Mucosa of gallbladder (tissue), 1 donor: ENCODE measurements at regions not wholly inside any gene's neighbourhood (a gene's known extent, or its start where the extent isn't known, plus 50 kb on each side); places are given as distances from the start of the nearest gene placed in this dataset.
"Not testable (repeated sequence)": the region's sequence is repeated elsewhere in the genome, so short reads cannot be mapped to it uniquely, and the experiment has no call there.

Experiments used
- DNase-seq: peaks from one replicate; pipeline ENCODE4 v3.0.0-alpha.2; 2020; ENCODE audit warnings: low spot score
- donor health status: DM: no; HTN: no; CAD: no.

DNA sequence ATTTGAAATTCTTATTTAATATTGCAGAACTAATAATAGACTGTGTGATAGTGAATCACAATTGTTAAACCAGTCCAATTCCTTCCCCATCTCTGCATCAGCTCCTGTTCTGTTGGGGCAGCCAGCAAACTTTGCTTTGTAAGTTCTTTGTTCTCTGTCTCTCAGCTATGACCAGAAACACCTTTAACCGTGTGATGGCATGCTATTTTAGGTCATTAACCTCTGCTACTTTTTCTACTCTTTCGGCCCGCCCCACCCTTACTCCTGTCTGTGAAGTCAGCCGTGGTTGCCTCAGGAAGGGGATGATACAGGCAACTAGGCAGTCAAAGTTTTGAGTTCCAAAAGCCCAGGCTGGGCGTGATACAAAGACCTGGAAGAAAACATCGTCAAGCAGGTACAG is 51.3 kb upstream of the EGFL6 start:
- DNase-seq: no peak

DNA sequence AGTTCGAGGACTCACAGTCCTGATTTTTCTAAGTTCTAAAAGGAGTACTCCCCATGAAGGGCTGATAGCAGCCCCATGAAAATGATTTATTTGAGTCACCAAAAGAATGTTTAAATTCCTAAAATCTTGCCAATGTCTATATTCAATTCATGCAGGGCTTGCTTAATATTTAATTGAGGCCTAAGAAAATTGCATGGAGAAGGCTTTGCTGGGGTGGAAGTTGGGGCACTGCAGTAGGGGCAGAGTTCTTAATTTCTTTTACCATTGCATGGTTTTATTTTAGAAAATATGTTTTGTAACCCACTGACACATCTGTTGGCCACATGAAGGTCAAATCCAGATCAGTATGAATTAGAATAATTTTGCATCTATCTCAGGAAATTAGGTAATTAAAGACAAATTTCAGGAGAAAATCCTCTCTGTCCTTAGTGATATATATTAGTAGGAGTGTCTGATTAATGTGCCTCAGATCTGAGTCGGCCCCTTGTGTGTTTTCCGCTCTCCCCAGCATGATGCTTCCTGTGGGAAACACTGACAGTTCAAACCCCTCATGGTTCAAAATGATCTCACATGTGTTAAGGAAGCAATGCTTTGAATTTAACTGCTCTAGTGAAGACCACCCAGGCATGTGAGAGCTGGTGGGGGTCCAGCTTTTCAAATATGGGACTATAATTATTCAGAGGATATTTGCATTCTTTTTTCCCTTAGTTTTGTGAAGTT is 54.0 kb upstream of the EGFL6 start:
- no peak for DNase-seq

DNA sequence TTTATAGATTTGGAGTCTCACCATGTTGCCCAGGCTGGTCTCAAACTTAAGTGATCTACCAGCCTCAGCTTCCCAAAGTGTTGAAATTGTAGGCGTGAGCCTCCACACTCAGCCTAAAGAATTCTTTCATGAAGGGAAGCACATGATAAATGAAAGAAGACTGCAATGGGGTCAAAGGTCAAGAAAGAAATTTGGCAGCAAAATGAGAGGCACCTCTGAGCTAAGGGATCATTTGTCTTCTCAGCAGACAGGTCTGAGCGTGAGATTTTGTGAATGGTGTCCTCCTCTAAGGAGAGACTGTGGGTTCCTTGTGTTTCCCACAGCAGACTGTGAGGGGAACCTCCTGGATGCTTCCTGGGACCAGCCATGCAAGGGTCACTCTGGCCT is 57.5 kb upstream of the EGFL6 start:
- DNase-seq: no peak

DNA sequence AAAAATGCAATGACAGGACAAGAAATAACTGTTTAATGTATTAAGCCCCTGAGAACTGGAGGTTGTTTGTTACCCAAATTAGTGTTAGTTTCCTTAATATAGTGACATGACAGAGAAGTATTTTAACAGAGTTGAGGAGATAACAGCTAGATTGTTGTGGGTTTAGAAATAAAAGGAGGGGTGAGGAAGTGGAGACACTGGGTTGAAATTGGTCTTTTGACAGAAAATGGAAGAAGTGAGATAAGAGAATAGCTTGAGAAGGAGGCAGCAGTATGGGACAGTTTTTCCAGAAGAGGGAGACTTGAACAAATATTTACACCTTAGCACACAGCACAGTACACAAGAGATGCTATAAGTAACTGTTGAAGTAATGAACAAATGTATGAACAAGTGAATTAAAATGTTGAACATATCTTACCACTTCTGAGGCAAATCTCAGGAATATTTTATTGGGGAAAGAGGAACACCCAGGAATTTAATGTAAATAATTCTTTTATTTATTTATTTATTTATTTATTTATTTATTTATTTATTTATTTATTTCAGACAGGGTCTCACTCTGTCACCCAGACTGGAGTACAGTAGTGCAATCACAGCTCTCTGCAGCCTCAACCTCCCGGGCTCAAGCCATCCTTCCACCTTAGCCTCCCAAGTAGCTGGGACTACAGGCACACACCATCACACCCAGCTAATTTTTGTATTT is 58.0 kb upstream of the EGFL6 start:
- DNase-seq: no peak

DNA sequence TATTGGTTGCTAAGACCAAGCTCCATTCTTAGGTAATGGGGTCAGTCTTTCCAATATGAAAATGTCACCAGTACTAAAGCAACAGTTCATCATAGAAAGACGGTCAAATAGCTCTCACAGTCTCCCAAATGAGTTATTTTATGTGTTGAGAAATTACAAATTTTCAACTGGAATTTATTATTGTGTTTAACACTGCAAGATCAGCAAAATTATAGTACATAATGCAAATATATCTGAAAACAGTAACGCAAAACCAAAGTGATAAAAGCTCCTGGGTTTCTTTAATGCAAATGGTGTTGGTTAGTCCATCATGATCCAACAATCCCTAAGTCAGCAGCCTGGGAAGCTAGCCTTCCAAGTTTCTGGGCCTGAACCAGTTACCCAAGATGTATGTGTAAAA is 61.5 kb upstream of the EGFL6 start:
- no peak for DNase-seq

GRCh38 chrX:13506574-13506973 is 62.8 kb upstream of the EGFL6 start:
- peak; percentile 24 for DNase-seq

GRCh38 chrX:13502590-13502989 is 66.8 kb upstream of the EGFL6 start:
- DNase-seq: no peak

DNA sequence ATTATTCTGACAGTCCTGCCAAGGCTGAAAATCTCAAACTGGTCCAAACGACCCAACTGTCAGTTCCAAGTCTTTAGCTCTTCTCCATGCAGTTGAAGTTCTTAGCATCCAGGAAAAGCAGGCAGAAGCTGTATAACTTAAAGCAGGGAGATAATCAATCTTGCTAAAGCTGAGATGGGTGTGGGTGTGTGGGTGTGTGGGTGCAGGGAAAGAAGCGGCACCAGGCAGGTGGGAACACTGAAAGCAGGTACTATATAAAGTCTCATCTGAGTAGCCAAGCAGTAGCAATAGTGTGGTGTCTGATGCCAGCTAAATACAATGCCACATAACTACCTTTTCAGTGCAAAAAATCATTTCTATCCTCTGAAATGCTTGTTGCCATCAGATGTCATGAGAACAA is 69.7 kb upstream of the EGFL6 start:
- DNase-seq: no peak

- DNase-seq: no peak
Observed at GRCh38 chrX:13498238-13498637, 71.2 kb upstream of the EGFL6 start.

DNA sequence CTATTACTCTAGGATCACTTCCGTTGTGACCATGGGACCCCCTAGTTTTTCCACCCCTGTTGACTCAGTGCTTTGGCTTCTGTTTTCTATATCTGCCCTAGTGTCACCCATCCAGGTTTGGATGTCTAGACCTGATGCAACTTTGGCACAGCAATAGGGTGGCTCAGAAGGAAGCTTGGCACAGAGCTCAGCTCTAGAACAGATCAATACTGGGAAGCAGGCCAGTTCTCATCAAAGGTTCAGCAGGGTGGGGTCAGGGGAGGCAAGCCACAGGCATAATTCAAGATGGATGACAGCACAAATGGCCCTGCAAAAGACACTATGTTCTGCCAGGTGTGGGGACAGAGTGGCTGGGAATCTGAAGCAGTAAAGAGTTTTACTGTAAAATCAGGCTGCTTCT is 74.2 kb upstream of the EGFL6 start:
- DNase-seq: peak; percentile 56

DNA sequence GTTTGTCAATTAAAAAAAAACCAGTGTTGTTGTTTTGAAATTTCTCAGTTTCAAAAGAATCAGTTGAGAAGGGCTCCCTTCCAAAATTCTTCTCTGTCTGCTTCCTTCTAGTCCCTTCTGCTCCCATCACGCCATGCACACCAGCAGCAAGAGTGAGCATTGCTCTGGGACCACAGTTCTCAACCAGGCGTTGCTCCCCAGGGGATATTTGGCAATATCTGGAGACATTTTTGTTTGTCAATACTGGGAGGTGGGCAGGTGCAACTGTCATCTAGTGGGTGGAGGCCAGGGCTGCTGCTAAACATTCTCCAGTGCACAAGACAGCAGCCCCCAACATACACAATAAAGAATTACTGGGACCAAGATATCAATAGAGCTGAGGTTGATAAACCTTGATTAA is 74.8 kb upstream of the EGFL6 start:
- DNase-seq: no peak

DNA sequence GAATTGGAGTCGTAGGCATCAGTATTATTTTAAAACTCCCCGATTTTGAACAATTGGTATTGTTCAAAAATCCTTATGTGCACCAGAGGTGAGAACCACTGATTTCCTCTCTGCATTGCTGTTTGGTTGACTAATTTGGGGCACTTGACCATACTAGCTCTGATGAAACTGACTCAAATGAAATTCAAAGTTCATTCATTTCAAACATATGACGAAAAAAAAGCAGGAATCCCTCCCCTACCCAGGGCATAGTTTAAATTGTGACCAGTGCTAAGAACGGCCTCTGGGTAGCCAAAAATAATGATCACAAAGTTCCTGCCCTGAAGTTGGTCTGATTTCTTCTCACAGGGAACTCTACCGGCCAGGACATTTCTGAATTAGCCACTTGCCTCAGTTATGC is 75.7 kb upstream of the EGFL6 start:
- no peak for DNase-seq

DNA sequence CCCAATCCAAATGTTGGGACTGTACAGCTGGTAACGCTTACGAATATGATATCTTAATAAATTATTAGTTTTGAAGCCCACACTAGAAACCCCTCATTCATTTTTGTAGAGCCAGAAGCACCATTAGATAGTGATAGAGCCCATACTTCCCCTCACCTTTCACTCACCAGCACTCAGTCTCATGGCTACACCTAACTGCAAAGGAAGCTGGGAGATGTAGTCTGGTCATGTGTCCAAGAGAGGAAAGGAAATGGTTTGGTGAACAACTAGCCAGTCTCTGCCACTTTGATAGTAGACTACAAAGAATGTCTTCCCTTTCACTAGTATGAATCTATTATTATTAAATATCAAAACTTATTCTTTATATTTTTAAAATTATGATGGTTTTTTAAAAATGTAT is 77.1 kb upstream of the EGFL6 start:
- DNase-seq: no peak

DNA sequence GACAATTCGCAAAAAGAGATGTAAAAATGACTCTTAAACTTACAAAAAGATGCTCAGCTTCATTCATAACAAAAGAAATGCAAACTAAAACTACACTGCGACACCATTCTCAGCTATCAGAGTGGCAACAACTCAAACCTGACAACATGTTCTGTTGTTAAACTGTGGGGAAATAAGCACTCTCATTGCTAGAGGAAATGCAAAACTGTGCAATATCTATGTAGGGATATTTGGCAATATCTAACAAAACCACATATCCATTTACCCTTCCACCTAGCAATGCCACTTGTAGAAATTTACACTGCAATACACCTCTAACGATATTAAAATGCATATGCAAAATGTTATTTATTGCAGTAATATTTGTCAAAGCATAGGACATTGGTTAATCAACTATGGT is 78.3 kb upstream of the EGFL6 start:
- no peak for DNase-seq

DNA sequence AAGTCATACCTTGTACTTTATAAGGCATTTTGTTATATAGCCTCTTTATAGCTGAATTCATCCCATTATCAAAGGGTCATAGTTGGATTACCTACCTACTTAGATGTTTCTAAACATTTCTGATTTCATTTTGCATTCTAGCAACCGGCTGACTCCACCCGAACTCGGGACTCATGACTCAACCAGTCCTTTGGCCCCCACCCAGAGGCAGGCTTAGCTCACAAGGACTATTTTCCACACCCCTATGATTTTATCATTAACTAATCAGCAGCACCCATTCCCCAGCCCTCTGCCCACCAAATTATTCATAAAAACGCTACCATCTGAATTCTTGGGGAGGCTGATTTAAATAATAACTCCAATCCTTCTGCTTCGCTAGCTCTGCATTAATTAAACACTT is 79.9 kb upstream of the EGFL6 start:
- peak; percentile 57 for DNase-seq

- peak; percentile 56 for DNase-seq
Observed at GRCh38 chrX:13487731-13488505, 81.5 kb upstream of the EGFL6 start.

DNA sequence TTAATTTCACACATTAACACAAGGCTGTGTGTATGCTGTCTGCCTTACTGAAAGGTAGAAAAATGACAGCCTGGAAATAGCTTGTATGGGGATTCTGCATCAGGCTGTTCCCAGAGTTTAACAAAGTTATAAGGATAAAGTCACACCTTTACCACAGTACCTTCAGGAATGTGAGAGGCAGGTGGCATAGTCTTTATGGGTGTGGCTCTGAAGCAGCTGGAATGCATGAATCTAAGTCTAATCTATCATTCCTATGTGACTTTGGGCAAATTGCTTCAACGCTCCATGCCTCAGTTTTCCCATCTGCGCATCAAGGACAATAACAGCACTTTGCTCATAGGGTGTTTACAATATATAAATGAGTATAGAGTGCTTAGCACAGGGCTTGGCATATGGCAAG is 84.2 kb upstream of the EGFL6 start:
- no peak for DNase-seq

- DNase-seq: no peak
Observed at GRCh38 chrX:13483773-13484172, 85.6 kb upstream of the EGFL6 start.

GRCh38 chrX:13482746-13483541 is 86.5 kb upstream of the EGFL6 start:
- no peak for DNase-seq

DNA sequence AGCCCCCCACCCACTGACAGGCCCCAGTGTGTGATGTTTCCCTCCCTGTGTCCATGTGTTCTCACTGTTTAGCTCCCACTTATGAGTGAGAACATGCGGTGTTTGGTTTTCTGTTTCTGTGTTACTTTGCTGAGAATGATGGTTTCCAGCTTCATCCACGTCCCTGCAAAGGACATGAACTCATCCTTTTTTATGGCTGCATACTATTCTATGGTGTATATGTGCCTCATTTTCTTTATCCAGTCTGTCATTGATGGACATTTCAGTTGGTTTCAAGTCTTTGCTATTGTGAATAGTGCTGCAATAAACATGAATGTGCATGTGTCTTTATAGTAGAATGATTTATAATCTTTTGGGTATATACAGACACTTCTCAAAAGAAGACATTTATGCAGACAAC is 88.6 kb upstream of the EGFL6 start:
- DNase-seq: not testable (repeated sequence)

DNA sequence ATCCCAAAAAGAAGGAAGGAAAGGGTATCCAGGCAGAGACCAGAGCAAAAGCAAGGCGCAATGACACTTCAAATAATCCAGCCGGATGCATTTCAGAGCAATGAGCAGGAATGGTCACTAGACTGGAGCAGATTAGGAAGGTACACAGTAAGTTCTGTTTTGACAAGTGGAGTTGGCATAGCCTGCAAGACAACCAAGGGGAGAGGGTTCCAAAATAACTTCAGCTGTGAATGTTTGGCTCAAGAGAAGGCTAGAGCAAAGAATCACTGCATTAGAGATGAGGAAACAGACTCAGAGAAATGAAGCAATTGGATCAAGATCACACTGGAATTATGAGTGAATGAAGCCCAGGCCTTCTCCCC is 90.0 kb upstream of the EGFL6 start:
- DNase-seq: no peak

DNA sequence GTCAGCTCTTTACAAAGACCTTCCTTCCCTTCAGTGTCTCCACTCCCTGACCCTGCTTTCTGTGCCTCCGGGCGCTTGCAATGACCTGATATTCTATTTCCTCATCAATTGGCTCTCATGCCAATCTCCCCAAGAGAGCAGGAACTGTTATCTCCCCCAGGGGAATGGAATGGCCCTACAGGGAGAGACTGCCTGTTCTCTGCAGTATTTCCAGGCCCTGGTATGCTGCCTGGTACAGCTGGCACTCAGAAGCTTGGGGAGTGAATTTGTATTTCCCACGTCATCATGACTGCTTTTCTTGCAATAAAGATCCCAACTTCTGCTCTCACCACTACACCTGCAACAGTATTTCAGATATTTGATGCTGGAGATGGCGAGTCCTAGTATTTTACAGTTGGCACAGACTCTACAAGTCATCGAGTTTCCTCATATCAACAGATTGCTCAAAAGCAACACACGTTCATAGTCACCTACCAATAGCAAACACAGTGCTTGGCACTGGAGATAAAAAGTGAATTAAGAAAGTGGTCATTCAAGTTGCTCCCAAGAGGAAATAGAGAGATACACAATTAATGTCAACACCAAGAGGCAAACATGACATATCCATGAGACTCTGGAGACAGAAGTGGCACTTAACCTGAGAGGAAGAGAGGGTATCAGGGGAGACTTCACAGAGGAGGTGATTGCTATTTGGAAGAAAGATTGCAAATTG is 90.5 kb upstream of the EGFL6 start:
- DNase-seq: no peak
